ENCODE measurements at regions not wholly inside any gene's neighbourhood (a gene's known extent, or its start where the extent isn't known, plus 50 kb on each side); places are given as distances from the start of the nearest gene placed in this dataset.
"Not testable (repeated sequence)": the region's sequence is repeated elsewhere in the genome, so short reads cannot be mapped to it uniquely, and the experiment has no call there.

DNA sequence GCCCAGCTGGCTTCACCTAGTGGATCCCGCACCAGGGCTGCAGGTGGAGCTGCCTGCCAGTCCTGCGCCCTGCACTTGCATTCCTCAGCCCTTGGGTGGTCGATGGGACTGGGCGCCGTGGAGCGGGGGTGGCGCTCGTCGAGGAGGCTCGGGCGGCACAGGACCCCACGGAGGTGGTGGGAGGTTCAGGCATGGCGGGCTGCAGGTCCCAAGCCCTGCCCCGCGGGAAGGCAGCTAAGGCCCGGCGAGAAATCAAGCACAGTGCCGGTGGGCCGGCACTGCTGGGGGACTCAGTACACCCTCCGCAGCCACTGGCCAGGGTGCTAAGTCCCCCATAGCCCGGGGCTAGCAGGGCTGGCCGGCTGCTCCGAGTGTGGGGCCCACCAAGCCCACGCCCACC lies 167.2 kb upstream of the NDUFV2 start:
- not testable (repeated sequence) for TF ChIP-seq POLR2A (IDR thresholded peaks at IDR 0.05; ENCODE audit: low read depth, low read length); POLR2AphosphoS5 (IDR thresholded peaks at IDR 0.05; ENCODE audit: low read depth, low read length); POU2F2 (IDR thresholded peaks at IDR 0.05; ENCODE audit: low read depth, low read length); TAF1 (IDR thresholded peaks at IDR 0.05; ENCODE audit: low read depth, low read length); PAX5 (IDR thresholded peaks at IDR 0.05; ENCODE audit: insufficient read depth, low read length, severe bottlenecking)
